HG02678 (cell line): ENCODE measurements at regions not wholly inside any gene's neighbourhood (a gene's known extent, or its start where the extent isn't known, plus 50 kb on each side); places are given as distances from the start of the nearest gene placed in this dataset.

ENCODE experiments used
- ATAC-seq: cut with Tn5 transposase; IDR thresholded peaks from one replicate; pipeline ENCODE4 v1.9.1; 2021; ENCODE audit warnings: mild to moderate bottlenecking, moderate library complexity; ENCODE audit not compliant: unreplicated experiment

DNA sequence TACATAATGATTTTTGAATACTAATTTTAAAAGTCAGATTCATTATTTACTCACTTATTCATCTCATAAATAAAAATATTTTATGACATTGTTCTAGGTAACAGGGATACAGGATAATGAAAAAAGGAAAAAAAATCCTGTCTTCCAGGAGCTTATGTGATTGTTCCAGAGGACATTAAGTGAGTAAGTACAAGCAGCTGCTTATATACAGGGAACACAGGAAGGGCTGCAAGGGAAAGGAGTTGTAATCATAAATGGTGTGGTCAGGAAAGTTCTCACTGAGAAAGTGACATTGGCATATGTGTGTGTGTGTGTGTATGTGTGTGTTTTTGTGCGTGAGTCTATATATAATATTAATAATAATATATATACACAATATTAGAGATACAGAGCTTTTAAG, 121.8 kb downstream of the HAO1 start:
- ATAC-seq = no peak

DNA sequence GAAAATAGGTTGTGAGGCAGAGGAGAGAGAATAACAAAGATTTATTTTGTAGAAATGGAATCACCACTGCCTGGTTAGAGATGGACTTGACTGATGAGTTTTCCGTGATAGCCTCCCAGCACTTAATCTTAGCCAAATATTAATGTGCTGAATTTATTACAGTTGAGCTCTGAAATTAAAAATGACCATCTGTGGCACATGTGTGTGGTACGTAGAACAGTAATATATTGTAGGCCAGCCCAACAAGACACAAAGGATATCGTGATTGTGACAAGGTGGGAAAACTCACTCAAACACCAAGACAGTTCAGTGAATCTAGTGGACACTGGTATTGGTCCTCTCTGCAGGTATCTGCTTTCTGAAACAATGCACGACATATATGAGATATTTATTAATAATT, 119.4 kb downstream of the HAO1 start:
- ATAC-seq = no peak

DNA sequence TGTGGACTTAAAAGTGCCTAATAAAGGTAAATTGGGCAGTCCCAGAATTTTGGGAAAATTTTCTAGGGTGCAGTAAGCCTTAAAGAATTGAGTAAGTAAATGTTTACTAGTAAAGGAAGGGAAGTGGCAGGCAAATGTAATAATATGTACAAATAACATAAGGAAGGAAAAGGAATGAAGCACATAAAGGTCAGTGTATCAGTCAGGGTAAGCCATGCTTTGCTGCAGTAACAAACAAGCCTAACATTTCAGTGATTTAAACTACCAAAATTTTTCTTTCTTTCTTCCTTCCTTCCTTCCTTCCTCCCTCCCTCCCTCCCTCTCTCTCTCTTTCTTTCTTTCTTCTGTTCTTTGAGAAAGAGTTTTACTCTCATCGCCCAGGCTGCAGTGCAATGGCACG, 117.5 kb downstream of the HAO1 start:
- ATAC-seq = no peak

DNA sequence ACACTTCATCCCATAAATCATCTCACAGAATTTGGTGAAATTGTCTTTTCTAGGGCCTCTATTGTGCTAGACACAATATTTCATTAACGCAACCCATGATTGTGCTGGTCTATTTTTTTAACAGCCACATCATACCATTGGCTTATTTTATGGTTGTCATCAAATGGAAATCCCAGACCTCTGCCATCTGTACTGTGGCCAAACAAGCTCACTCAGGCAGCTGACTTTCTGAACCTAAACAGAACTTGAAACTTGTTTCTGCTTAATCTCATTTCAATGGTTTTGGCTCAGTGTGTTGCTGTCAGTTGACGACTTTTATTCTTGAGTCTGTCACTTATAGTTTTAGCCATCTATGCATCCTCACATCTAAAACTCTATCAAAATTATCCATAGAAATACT, 111.8 kb downstream of the HAO1 start:
- ATAC-seq = no peak

DNA sequence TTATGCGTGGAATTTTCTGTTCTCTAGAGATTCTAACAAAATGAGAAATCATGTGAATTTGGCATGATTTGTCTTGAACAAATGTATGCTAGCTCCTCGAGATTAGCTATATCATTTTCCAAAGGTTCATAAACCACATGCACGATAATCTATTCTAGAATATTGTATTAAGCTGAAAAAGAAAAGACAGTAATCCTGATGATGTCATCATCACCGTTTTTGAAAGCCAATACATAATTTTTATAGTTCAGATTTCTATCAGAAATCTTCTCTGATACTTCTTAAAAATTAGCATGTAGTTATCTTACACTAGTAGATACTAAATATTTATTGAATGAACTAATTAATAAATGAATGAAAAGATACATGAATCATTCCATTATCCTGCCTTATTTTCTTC, 111.2 kb downstream of the HAO1 start:
- ATAC-seq = no peak

DNA sequence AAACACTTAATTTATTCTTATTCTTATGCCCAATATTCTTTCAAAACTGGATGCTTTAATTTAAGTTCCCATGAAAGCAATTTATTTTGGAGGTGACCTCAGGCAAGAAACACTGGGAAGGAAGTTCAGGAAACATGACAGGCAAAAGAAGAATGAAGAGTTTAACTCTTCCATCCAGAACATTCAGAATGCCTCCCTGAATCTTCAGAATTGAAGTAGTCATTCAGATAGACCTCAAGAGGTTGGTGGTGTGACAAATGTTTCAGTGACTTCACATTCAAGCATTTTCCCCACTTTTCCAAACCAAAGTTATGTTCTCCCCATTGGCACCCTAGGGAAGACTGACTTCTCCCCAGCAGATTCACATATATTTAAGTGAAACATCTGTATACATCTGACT, 110.5 kb downstream of the HAO1 start:
- no peak for ATAC-seq
